ENCODE measurements at regions not wholly inside any gene's neighbourhood (a gene's known extent, or its start where the extent isn't known, plus 50 kb on each side); places are given as distances from the start of the nearest gene placed in this dataset.

DNA sequence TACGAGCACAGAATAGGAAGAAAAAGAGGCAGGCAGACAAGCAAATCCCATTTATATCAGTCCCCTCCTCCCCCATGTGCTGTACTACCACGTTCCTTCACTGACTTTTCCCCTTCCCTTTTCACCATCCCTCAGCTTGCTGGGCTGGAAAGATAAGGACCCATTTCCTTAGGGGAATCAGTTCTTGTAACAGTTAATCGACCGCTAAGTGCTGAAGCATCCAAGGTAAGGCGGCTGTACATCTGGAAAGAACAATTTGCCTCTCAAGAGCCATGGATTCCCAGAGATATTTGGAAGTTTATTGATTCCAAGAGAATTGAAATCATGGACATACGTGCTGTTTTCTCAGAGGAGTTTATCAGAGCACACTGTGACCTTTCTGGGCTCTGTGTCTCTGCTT lies 1688.0 kb downstream of the STIM2 start:
- ChIA-PET POLR2A (no interaction called here), CTCF (no interaction called here)
- H3K9me3 ChIP-seq (ENCODE audit: control insufficient read depth in 1 of 2, insufficient read depth in 1 of 2, low read length in 2 of 2): no peaks in the 10 kb centered on the region
- no peaks in the 10 kb centered on the region for H3K4me1 ChIP-seq (ENCODE audit: insufficient read depth, low read length)
- intact Hi-C loops (cut with DNase I, micrococcal nuclease): no loop called here
- H3K4me3 ChIP-seq (ENCODE audit: low read length): no peak overlapping the region
- Mint-ChIP-seq H3K4me3 (no peak overlapping the region), H3K36me3 (ENCODE audit: low read depth) (no peaks in the 10 kb centered on the region), H3K9me3 (peaks cover 5% of the 10 kb centered on the region), H3K27me3 (no peaks in the 10 kb centered on the region), H3K27ac (no peak overlapping the region), H3K4me1 (ENCODE audit: low read depth) (no peaks in the 10 kb centered on the region)
- ATAC-seq (ENCODE audit: poor library complexity) (no peak), DNase-seq (no peak)
- H3K27ac ChIP-seq (ENCODE audit: low read depth in 1 of 2, low read length in 2 of 2): no peak overlapping the region
- TF ChIP-seq, protein P1, sequence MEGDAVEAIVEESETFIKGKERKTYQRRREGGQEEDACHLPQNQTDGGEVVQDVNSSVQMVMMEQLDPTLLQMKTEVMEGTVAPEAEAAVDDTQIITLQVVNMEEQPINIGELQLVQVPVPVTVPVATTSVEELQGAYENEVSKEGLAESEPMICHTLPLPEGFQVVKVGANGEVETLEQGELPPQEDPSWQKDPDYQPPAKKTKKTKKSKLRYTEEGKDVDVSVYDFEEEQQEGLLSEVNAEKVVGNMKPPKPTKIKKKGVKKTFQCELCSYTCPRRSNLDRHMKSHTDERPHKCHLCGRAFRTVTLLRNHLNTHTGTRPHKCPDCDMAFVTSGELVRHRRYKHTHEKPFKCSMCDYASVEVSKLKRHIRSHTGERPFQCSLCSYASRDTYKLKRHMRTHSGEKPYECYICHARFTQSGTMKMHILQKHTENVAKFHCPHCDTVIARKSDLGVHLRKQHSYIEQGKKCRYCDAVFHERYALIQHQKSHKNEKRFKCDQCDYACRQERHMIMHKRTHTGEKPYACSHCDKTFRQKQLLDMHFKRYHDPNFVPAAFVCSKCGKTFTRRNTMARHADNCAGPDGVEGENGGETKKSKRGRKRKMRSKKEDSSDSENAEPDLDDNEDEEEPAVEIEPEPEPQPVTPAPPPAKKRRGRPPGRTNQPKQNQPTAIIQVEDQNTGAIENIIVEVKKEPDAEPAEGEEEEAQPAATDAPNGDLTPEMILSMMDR (IDR thresholded peaks at IDR 0.05): no peak
- H3K36me3 ChIP-seq (ENCODE audit: insufficient read depth, low read length): no peaks in the 10 kb centered on the region
- H3K27me3 ChIP-seq (ENCODE audit: control insufficient read depth in 1 of 2, insufficient read depth in 2 of 2, low read length in 2 of 2): no peaks in the 10 kb centered on the region

DNA sequence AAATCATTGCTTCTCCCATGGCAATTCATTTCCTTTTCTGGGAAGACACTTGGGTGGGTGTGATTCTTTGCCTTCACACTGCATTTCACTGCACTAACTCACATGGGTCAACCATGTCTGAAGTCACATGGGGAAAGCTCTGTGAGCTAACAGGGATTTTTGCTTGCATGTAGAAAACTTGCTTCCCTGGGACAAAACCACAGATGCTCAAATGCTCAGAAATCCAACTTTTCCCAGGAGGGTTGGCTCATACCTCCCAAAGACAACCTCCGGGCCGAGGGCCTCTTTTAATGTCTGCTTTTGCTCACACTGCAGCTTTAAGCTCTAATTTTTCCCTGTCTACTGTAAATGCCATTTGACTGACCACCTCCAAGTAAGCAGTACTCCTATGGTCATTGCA lies 1695.2 kb downstream of the STIM2 start:
- Histone ChIP-seq H3K27ac (ENCODE audit: low read depth in 1 of 2, low read length in 2 of 2) (no peak overlapping the region), H3K4me1 (ENCODE audit: insufficient read depth, low read length) (no peaks in the 10 kb centered on the region), H3K36me3 (ENCODE audit: insufficient read depth, low read length) (no peaks in the 10 kb centered on the region), H3K9me3 (ENCODE audit: control insufficient read depth in 1 of 2, insufficient read depth in 1 of 2, low read length in 2 of 2) (peaks cover 0 to 4% of the 10 kb centered on the region in 2 experiments), H3K4me3 (ENCODE audit: low read length) (no peak overlapping the region), H3K27me3 (ENCODE audit: control insufficient read depth in 1 of 2, insufficient read depth in 2 of 2, low read length in 2 of 2) (no peaks in the 10 kb centered on the region)
- H3K4me3 Mint-ChIP-seq: no peak overlapping the region
- H3K4me1 Mint-ChIP-seq (ENCODE audit: low read depth): no peaks in the 10 kb centered on the region
- H3K27ac Mint-ChIP-seq: no peak overlapping the region
- POLR2A ChIA-PET: no interaction called here
- CTCF ChIA-PET: no interaction called here
- H3K27me3 Mint-ChIP-seq: no peaks in the 10 kb centered on the region
- H3K36me3 Mint-ChIP-seq (ENCODE audit: low read depth): no peaks in the 10 kb centered on the region
- DNase-seq: no peak
- intact Hi-C loops (cut with DNase I, micrococcal nuclease): no loop called here
- peaks cover 8% of the 10 kb centered on the region for H3K9me3 Mint-ChIP-seq
- TF ChIP-seq, protein P1 (IDR thresholded peaks at IDR 0.05): no peak
- no peak for ATAC-seq (ENCODE audit: poor library complexity)

DNA sequence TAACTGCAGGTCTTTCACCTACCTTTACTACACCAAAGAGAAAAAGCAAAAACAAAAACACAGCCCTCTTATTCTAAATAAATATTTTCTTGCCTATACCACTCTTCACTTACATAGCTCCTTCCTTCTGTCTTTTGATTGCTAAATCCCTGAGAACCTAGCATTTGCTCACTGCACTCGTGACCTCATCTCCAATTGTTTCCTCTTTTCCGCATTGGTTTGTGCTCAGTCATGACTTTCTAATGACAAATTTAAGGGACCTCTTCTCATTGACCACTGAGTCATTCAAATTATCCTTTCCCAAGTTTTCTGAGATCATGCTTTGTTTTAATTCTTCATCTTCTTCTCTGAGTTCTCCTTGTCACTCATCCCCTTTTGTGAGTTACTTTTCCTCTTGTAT lies 1697.1 kb downstream of the STIM2 start:
- intact Hi-C loops (cut with DNase I, micrococcal nuclease): no loop called here
- ChIA-PET CTCF (no interaction called here), POLR2A (no interaction called here)
- Histone ChIP-seq H3K9me3 (ENCODE audit: control insufficient read depth in 1 of 2, insufficient read depth in 1 of 2, low read length in 2 of 2) (peaks cover 0 to 4% of the 10 kb centered on the region in 2 experiments), H3K27ac (ENCODE audit: low read depth in 1 of 2, low read length in 2 of 2) (no peak overlapping the region), H3K36me3 (ENCODE audit: insufficient read depth, low read length) (no peaks in the 10 kb centered on the region), H3K4me3 (ENCODE audit: low read length) (no peak overlapping the region), H3K27me3 (ENCODE audit: control insufficient read depth in 1 of 2, insufficient read depth in 2 of 2, low read length in 2 of 2) (no peaks in the 10 kb centered on the region), H3K4me1 (ENCODE audit: insufficient read depth, low read length) (no peaks in the 10 kb centered on the region)
- no peak overlapping the region for H3K4me3 Mint-ChIP-seq
- H3K36me3 Mint-ChIP-seq (ENCODE audit: low read depth): no peaks in the 10 kb centered on the region
- DNase-seq: no peak
- H3K27ac Mint-ChIP-seq: no peak overlapping the region
- H3K9me3 Mint-ChIP-seq: peaks cover 9% of the 10 kb centered on the region
- TF ChIP-seq, protein P1 (IDR thresholded peaks at IDR 0.05): no peak
- no peaks in the 10 kb centered on the region for H3K27me3 Mint-ChIP-seq
- H3K4me1 Mint-ChIP-seq (ENCODE audit: low read depth): no peaks in the 10 kb centered on the region
- no peak for ATAC-seq (ENCODE audit: poor library complexity)

Measured in CD4-positive, alpha-beta T cell (primary cell).